ENCODE measurements at regions not wholly inside any gene's neighbourhood (a gene's known extent, or its start where the extent isn't known, plus 50 kb on each side); places are given as distances from the start of the nearest gene placed in this dataset.

DNA sequence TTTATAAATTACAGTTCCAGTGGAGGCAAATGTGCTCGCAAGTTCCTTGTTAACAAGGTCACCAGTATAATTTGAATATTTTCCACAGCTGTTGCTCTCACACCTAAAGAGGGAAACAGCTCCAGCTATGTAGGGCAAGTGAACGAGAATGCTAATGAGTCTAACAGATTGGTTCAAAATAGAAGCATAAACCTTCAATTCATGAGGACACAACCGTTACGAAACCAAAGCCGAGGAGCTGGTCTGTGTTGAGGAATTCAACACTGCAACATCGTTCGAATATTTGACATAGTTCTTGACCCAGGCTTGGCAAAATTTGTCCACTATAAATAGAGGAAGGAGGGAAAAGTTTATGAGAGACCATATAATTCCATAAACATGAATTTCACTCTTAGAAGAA is 161.3 kb downstream of the KLF6 start:
- Histone ChIP-seq H3K27me3 (no peaks in the 10 kb centered on the region), H3K36me3 (no peaks in the 10 kb centered on the region), H3K27ac (peak overlapping the region in 8 of 10 donors; percentile 11 to 69 (median 47)), H3K4me1 (peaks cover 0 to 23% (median 14%) of the 10 kb centered on the region in 9 donors), H3K9me3 (peaks cover 0 to 26% (median 5%) of the 10 kb centered on the region in 11 donors), H3K4me3 (peak overlapping the region in 1 of 10 donors; percentile 4)
- DNase-seq (peak in 1 of 2 donors; percentile 21), ATAC-seq (peak; percentile 57 to 96 (median 92))
- WGBS, 2 donors, result 7 to 17% methylated on average over 7 of the region's 7 CpGs
- TF ChIP-seq, protein P1, sequence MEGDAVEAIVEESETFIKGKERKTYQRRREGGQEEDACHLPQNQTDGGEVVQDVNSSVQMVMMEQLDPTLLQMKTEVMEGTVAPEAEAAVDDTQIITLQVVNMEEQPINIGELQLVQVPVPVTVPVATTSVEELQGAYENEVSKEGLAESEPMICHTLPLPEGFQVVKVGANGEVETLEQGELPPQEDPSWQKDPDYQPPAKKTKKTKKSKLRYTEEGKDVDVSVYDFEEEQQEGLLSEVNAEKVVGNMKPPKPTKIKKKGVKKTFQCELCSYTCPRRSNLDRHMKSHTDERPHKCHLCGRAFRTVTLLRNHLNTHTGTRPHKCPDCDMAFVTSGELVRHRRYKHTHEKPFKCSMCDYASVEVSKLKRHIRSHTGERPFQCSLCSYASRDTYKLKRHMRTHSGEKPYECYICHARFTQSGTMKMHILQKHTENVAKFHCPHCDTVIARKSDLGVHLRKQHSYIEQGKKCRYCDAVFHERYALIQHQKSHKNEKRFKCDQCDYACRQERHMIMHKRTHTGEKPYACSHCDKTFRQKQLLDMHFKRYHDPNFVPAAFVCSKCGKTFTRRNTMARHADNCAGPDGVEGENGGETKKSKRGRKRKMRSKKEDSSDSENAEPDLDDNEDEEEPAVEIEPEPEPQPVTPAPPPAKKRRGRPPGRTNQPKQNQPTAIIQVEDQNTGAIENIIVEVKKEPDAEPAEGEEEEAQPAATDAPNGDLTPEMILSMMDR (IDR thresholded peaks at IDR 0.05), result no peak
- intact Hi-C loops (cut with DNase I), result no loop called here

DNA sequence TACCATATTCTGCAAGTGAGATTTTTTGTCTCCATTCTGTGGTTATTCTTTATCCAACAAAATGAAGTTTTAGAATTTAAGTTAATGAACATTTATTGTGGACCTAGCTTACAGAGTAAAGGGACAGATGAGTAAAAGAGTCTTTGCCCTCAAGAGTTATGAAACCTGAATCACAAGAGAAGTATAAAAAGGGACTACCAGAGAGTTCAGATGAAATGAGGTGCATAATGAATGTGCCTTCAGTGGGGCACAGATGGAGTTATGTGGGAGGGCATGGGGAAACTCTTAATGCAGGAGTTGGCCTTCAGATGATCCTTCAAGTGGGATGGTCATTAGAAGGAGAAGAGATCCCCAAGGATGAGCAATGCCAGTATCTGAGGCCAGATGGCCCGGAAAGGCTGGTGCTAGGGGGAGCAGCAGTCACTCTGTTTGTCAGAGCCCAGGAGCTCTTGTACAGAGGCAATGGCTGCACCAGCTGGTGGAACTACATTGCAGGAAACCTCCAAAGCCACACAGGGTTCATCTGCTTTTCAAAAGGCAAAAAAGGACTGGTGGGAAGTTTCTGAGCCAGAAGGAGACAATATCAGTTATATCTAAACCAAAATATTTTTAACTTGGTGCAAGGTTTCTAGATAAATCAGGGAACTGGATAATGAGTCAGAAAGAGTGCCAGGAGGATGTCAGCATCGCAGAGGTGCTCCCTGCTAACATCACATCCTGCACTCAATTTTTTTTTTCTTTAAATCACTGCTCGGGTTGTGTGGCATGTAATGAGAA is 162.0 kb downstream of the KLF6 start:
- no peak for DNase-seq
- Histone ChIP-seq H3K36me3 (no peaks in the 10 kb centered on the region), H3K4me3 (no peak overlapping the region), H3K27ac (peak overlapping the region in 9 of 10 donors; percentile 1 to 69 (median 44)), H3K27me3 (no peaks in the 10 kb centered on the region), H3K4me1 (peaks cover 0 to 23% (median 14%) of the 10 kb centered on the region in 9 donors), H3K9me3 (peaks cover 0 to 26% (median 5%) of the 10 kb centered on the region in 11 donors)
- ATAC-seq, result peak in 3 of 8 donors; percentile 14 to 37 (median 34)
- WGBS, 2 donors, result 44 to 49% methylated on average over 3 of the region's 3 CpGs
- TF ChIP-seq, protein P1 (IDR thresholded peaks at IDR 0.05), result no peak
- intact Hi-C loops (cut with DNase I), result no loop called here

DNA sequence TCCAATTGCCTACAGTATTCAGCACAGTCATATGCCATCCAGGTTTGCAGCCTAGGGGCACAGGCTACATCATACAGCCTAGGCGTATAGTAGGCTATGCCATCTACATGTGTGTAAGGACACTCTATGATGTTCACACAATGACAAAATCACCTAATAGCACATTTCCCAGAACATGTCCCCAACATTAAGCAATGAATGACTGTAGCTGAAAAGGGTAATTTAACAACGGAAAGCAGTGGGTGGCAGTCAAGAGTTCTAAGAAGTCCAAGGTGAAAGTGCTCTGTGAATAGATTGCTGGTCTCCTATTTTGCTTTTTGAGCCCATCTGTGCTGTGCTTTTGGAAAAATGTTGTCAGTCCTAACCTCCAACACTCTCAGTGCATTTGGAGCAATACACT is 162.6 kb downstream of the KLF6 start:
- peaks cover 0 to 23% (median 14%) of the 10 kb centered on the region in 9 donors for H3K4me1 ChIP-seq
- no peak for DNase-seq
- ATAC-seq, result no peak
- H3K27me3 ChIP-seq, result no peaks in the 10 kb centered on the region
- TF ChIP-seq, protein P1 (IDR thresholded peaks at IDR 0.05), result no peak
- H3K27ac ChIP-seq, result peak overlapping the region in 1 of 10 donors; percentile 53
- 90 to 98% methylated on average over 2 of the region's 2 CpGs for WGBS, 2 donors
- H3K9me3 ChIP-seq, result peaks cover 0 to 22% (median 3%) of the 10 kb centered on the region in 11 donors
- H3K36me3 ChIP-seq, result no peaks in the 10 kb centered on the region
- no peak overlapping the region for H3K4me3 ChIP-seq
- intact Hi-C loops (cut with DNase I), result no loop called here

DNA sequence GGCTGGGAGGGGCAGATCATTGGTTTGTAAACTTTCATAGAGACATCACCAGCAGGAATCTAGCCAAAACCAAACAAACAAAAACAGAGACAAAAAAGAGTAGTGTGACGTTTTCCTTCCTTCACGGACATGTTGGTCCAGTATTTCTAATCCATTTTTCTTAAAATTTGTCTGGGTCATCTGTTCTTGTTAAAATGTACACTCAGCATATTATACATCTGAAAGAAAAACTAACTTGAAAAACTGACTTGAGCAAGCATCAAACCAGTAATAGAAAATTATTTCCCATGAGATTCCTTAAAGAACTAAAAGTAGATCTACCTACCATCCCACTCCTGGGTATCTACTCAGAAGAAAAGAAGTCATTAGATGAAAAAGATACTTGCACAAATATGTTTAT is 164.2 kb downstream of the KLF6 start:
- TF ChIP-seq, protein P1 (IDR thresholded peaks at IDR 0.05), result no peak
- H3K27me3 ChIP-seq, result no peaks in the 10 kb centered on the region
- peaks cover 0 to 21% (median 14%) of the 10 kb centered on the region in 9 donors for H3K4me1 ChIP-seq
- 87 to 96% methylated on average over 2 of the region's 2 CpGs for WGBS, 2 donors
- no peak overlapping the region for H3K27ac ChIP-seq
- intact Hi-C loops (cut with DNase I), result no loop called here
- no peaks in the 10 kb centered on the region for H3K36me3 ChIP-seq
- DNase-seq (no peak), ATAC-seq (no peak)
- no peak overlapping the region for H3K4me3 ChIP-seq
- H3K9me3 ChIP-seq, result peaks cover 0 to 17% (median 3%) of the 10 kb centered on the region in 11 donors
